ENCODE measurements at regions not wholly inside any gene's neighbourhood (a gene's known extent, or its start where the extent isn't known, plus 50 kb on each side); places are given as distances from the start of the nearest gene placed in this dataset.

- H3K4me1 ChIP-seq, result peaks cover 31% of the 10 kb centered on the region
- peak in 1 of 2 experiments; percentile 42 for DNase-seq
- H3K9me3 ChIP-seq, result no peaks in the 10 kb centered on the region
- POLR2A ChIA-PET, result no interaction called here
- no peaks in the 10 kb centered on the region for H3K27me3 ChIP-seq (replicated peaks; ENCODE audit: control insufficient read depth, insufficient read depth, low read length)
- peaks cover 15% of the 10 kb centered on the region for H3K4me1 Mint-ChIP-seq (ENCODE audit: low read depth, unreplicated experiment)
- peaks cover 8% of the 10 kb centered on the region for H3K9me3 Mint-ChIP-seq (ENCODE audit: unreplicated experiment)
- intact Hi-C loops (cut with micrococcal nuclease; ENCODE audit: unreplicated experiment), result loop anchor here (1.0 to 2.0 kb wide), 2 partner anchors 54 to 229 kb away; no protein-coding TSS in a partner anchor
- H3K4me3 ChIP-seq (ENCODE audit: low read depth, low read length), result no peak overlapping the region
- CTCF ChIA-PET, result no interaction called here
- H3K4me3 Mint-ChIP-seq (ENCODE audit: unreplicated experiment), result peak overlapping the region; percentile 15
- peak overlapping the region; percentile 83 for H3K27ac Mint-ChIP-seq (ENCODE audit: unreplicated experiment)
- no peaks in the 10 kb centered on the region for H3K36me3 ChIP-seq (ENCODE audit: control insufficient read depth, insufficient read depth, low read length)
- TF ChIP-seq CTCF (IDR thresholded peaks at IDR 0.05; ENCODE audit: insufficient read depth in 1 of 2, low read depth in 1 of 2, low read length in 1 of 2, severe bottlenecking in 1 of 2, unreplicated experiment in 1 of 2), result no peak
- H3K36me3 Mint-ChIP-seq (ENCODE audit: insufficient read depth, unreplicated experiment), result no peaks in the 10 kb centered on the region
- no peaks in the 10 kb centered on the region for H3K27me3 Mint-ChIP-seq (ENCODE audit: insufficient read depth, unreplicated experiment)
- BruUV-seq (replicated peaks), result no TSS peak
Observed at GRCh38 chr13:85283408-85283807, 515.8 kb downstream of the SLITRK6 start.

- Histone ChIP-seq H3K36me3 (ENCODE audit: control insufficient read depth, insufficient read depth, low read length) (no peaks in the 10 kb centered on the region), H3K9me3 (no peaks in the 10 kb centered on the region), H3K4me3 (ENCODE audit: low read depth, low read length) (no peak overlapping the region), H3K4me1 (peaks cover 36% of the 10 kb centered on the region), H3K27me3 (replicated peaks; ENCODE audit: control insufficient read depth, insufficient read depth, low read length) (no peaks in the 10 kb centered on the region)
- Mint-ChIP-seq H3K27me3 (ENCODE audit: insufficient read depth, unreplicated experiment) (no peaks in the 10 kb centered on the region), H3K4me1 (ENCODE audit: low read depth, unreplicated experiment) (peaks cover 18% of the 10 kb centered on the region), H3K9me3 (ENCODE audit: unreplicated experiment) (peaks cover 8% of the 10 kb centered on the region), H3K36me3 (ENCODE audit: insufficient read depth, unreplicated experiment) (no peaks in the 10 kb centered on the region), H3K27ac (ENCODE audit: unreplicated experiment) (peak overlapping the region; percentile 83), H3K4me3 (ENCODE audit: unreplicated experiment) (no peak overlapping the region)
- ChIA-PET CTCF (no interaction called here), POLR2A (no interaction called here)
- intact Hi-C loops (cut with micrococcal nuclease; ENCODE audit: unreplicated experiment), result loop anchor here (1.0 to 2.0 kb wide), 2 partner anchors 54 to 230 kb away; no protein-coding TSS in a partner anchor
- DNase-seq, result no peak
- BruUV-seq (replicated peaks), result no TSS peak
- no peak for TF ChIP-seq CTCF (IDR thresholded peaks at IDR 0.05; ENCODE audit: insufficient read depth in 1 of 2, low read depth in 1 of 2, low read length in 1 of 2, severe bottlenecking in 1 of 2, unreplicated experiment in 1 of 2)
Observed at GRCh38 chr13:85282876-85283275, 516.3 kb downstream of the SLITRK6 start.

- H3K4me3 Mint-ChIP-seq (ENCODE audit: unreplicated experiment), result no peak overlapping the region
- Histone ChIP-seq H3K27me3 (replicated peaks; ENCODE audit: control insufficient read depth, insufficient read depth, low read length) (no peaks in the 10 kb centered on the region), H3K36me3 (ENCODE audit: control insufficient read depth, insufficient read depth, low read length) (no peaks in the 10 kb centered on the region), H3K4me1 (peaks cover 37% of the 10 kb centered on the region), H3K4me3 (ENCODE audit: low read depth, low read length) (no peak overlapping the region), H3K9me3 (no peaks in the 10 kb centered on the region; the same call in 1 of the 2 replicates)
- intact Hi-C loops (cut with micrococcal nuclease; ENCODE audit: unreplicated experiment), result no loop called here
- peaks cover 24% of the 10 kb centered on the region for H3K4me1 Mint-ChIP-seq (ENCODE audit: low read depth, unreplicated experiment)
- no peak for DNase-seq
- H3K27me3 Mint-ChIP-seq (ENCODE audit: insufficient read depth, unreplicated experiment), result no peaks in the 10 kb centered on the region
- H3K36me3 Mint-ChIP-seq (ENCODE audit: insufficient read depth, unreplicated experiment), result no peaks in the 10 kb centered on the region
- no TSS peak for BruUV-seq (replicated peaks)
- TF ChIP-seq CTCF (IDR thresholded peaks at IDR 0.05; ENCODE audit: insufficient read depth in 1 of 2, low read depth in 1 of 2, low read length in 1 of 2, severe bottlenecking in 1 of 2, unreplicated experiment in 1 of 2), result no peak
- H3K9me3 Mint-ChIP-seq (ENCODE audit: unreplicated experiment), result peaks cover 4% of the 10 kb centered on the region
- no peak overlapping the region for H3K27ac Mint-ChIP-seq (ENCODE audit: unreplicated experiment)
- POLR2A ChIA-PET, result no interaction called here
- CTCF ChIA-PET, result no interaction called here
Observed at GRCh38 chr13:85278851-85279250, 520.4 kb downstream of the SLITRK6 start.

All from Caco-2 (cell line).